HepG2 (cell line): ENCODE measurements at regions not wholly inside any gene's neighbourhood (a gene's known extent, or its start where the extent isn't known, plus 50 kb on each side); places are given as distances from the start of the nearest gene placed in this dataset.

Experiments used
- ATAC-seq: fragments of 200-7000 bp; cut with Tn5 transposase; 3 replicates; pipeline ENCODE4 v1.9.1; 2020; ENCODE audit warnings: mild to moderate bottlenecking, moderate library complexity
- BruUV-seq: library from RNA; stranded (reverse); fragments of 400-500 nt; replicated peaks from 2 replicates; lab custom pipeline; 2021; lab: Mats Ljungman, UMichigan
- CTCF ChIA-PET: fragments of 300-600 bp; formaldehyde crosslinking; extraction: SDS; loops from one replicate; lab custom pipeline; 2021; ENCODE audit warnings: low total read pairs, inconsistent platforms, low intra/inter-chr PET ratio; lab: Yijun Ruan, JAX
- POLR2A ChIA-PET: fragments of 350-600 bp; sonication (Branson Sonifier 250); formaldehyde crosslinking; loops from one replicate; lab custom pipeline; 2020; ENCODE audit warnings: antibody characterized with exemption, inconsistent platforms; lab: Yijun Ruan, JAX
- DNase-seq: peaks from one replicate; pipeline ENCODE4 v3.0.0-alpha.2; 2015; ENCODE audit warnings: low spot score
- FAIRE-seq: peaks from 3 replicates; lab custom pipeline; 2011; peaks lifted over from hg19 to GRCh38; lab: Jason Lieb, UNC
- H2AFZ ChIP-seq: one replicate; pipeline ENCODE4 v1.6.1; 2011; ENCODE audit warnings: low read length, inconsistent platforms
- H3K27ac ChIP-seq: fragments of 300-600 bp; 3 replicates; pipeline ENCODE4 v1.8.0; 2011; ENCODE audit warnings: mixed run types, mild to moderate bottlenecking, mixed read lengths, low read length, inconsistent platforms; ENCODE audit not compliant: insufficient read depth; ENCODE audit errors: extremely low read length
- H3K27me3 ChIP-seq, 2 experiments: fragments of 200-600 bp in 1 of 2; 2 replicates in 1 of 2; 3 replicates in 1 of 2; pipeline versions ENCODE4 v1.6.0 to v1.8.0; 2011; ENCODE audit warnings: low read length in 2 of 2, mild to moderate bottlenecking in 2 of 2, moderate library complexity in 2 of 2, inconsistent platforms in 1 of 2; ENCODE audit not compliant: insufficient read depth in 2 of 2, control insufficient read depth in 1 of 2
- H3K36me3 ChIP-seq, 2 experiments: fragments of 200-600 bp in 1 of 2; replicated peaks in 1 of 2; 2 replicates in 1 of 2; 3 replicates in 1 of 2; pipeline versions ENCODE4 v1.5.1 to v1.8.0; 2011; ENCODE audit warnings: low read length in 2 of 2, inconsistent platforms in 1 of 2; ENCODE audit not compliant: insufficient read depth in 2 of 2, control insufficient read depth in 1 of 2
- H3K4me1 ChIP-seq: 2 replicates; pipeline ENCODE4 v1.5.1; 2012; ENCODE audit warnings: low read length, inconsistent platforms; ENCODE audit not compliant: insufficient read depth
- H3K4me2 ChIP-seq: 2 replicates; pipeline ENCODE4 v1.6.0; 2011; ENCODE audit warnings: low read depth, low read length, inconsistent platforms
- H3K4me3 ChIP-seq, 3 experiments: fragments of 200-600 bp in 1 of 3; sonication (generic), shearing (Covaris generic) in 1 of 3; replicated peaks in 1 of 3; 2 replicates each; pipeline ENCODE4 v1.5.1; 2011 to 2016; ENCODE audit warnings: low read length in 3 of 3, inconsistent platforms in 2 of 3, low read depth in 2 of 3, mild to moderate bottlenecking in 2 of 3, control low read depth in 1 of 3, mixed read lengths in 1 of 3; ENCODE audit not compliant: insufficient read depth in 1 of 3
- H3K79me2 ChIP-seq: one replicate; pipeline ENCODE4 v1.6.1; 2011; ENCODE audit warnings: low read length, inconsistent platforms; ENCODE audit not compliant: insufficient read depth
- H3K9ac ChIP-seq: 2 replicates; pipeline ENCODE4 v1.6.0; 2011; ENCODE audit warnings: mild to moderate bottlenecking, low read depth, low read length, inconsistent platforms; ENCODE audit not compliant: insufficient read depth
- H3K9me3 ChIP-seq: 2 replicates; pipeline ENCODE4 v1.5.1; 2012; ENCODE audit warnings: mild to moderate bottlenecking, low read length
- H4K20me1 ChIP-seq: 2 replicates; pipeline ENCODE4 v1.6.0; 2011; ENCODE audit warnings: inconsistent platforms, mild to moderate bottlenecking, low read length, moderate library complexity; ENCODE audit not compliant: insufficient read depth
- ARNT ChIP-seq: fragments of 450-650 bp; IDR thresholded peaks from 2 replicates; pipeline ENCODE4 v1.6.1; 2017
- CHCHD3 ChIP-seq: sonication (generic); formaldehyde crosslinking; IDR thresholded peaks from 2 replicates; pipeline ENCODE4 v1.8.0; 2022; ENCODE audit warnings: mild to moderate bottlenecking, missing genetic modification reagents, moderate library complexity
- DNMT1 ChIP-seq: sonication (generic); formaldehyde crosslinking; IDR thresholded peaks from 2 replicates; pipeline ENCODE4 v1.5.1; 2020; ENCODE audit warnings: mild to moderate bottlenecking, missing genetic modification reagents
- ELF3 ChIP-seq: IDR thresholded peaks from 2 replicates; pipeline ENCODE4 v1.6.1; 2016; ENCODE audit warnings: missing genetic modification reagents, missing compliant biosample characterization
- ELF4 ChIP-seq: sonication (generic); formaldehyde crosslinking; IDR thresholded peaks from 2 replicates; pipeline ENCODE4 v1.5.0; 2020; ENCODE audit warnings: missing genetic modification reagents, mild to moderate bottlenecking, moderate library complexity, borderline replicate concordance
- HDAC6 ChIP-seq: fragments of 200-600 bp; sonication (generic); IDR thresholded peaks from 2 replicates; pipeline ENCODE4 v1.7.0; 2017; ENCODE audit warnings: mild to moderate bottlenecking, antibody characterized with exemption, low read length, low read depth
- HNF4G ChIP-seq, 2 experiments: sonication (generic) in 1 of 2; formaldehyde crosslinking in 1 of 2; IDR thresholded peaks; 2 replicates each; pipeline versions ENCODE4 v1.4.0 to v1.6.1; 2011 to 2020; ENCODE audit warnings: borderline replicate concordance in 2 of 2, low read depth in 2 of 2, mild to moderate bottlenecking in 2 of 2, low read length in 1 of 2, missing genetic modification reagents in 1 of 2, moderate library complexity in 1 of 2
- HOXA7 ChIP-seq: sonication (generic); formaldehyde crosslinking; IDR thresholded peaks from 2 replicates; pipeline ENCODE4 v1.8.1; 2022; ENCODE audit warnings: mild to moderate bottlenecking, missing genetic modification reagents, moderate library complexity
- REPIN1 ChIP-seq: sonication (generic); formaldehyde crosslinking; IDR thresholded peaks from 2 replicates; pipeline ENCODE4 v1.8.0; 2022; ENCODE audit warnings: missing genetic modification reagents, low read depth, mild to moderate bottlenecking, borderline replicate concordance
- TRIM24 ChIP-seq: sonication (generic); formaldehyde crosslinking; IDR thresholded peaks from 2 replicates; pipeline ENCODE4 v1.8.0; 2022; ENCODE audit warnings: mild to moderate bottlenecking, missing genetic modification reagents
- ZSCAN20 ChIP-seq: sonication (generic); formaldehyde crosslinking; IDR thresholded peaks from 2 replicates; pipeline ENCODE4 v1.4.0; 2020; ENCODE audit warnings: missing genetic modification reagents, mild to moderate bottlenecking, borderline replicate concordance
- WGBS: methylation state at CpG from one replicate; pipeline ENCODE4 v1.1.6; 2017; ENCODE audit warnings: low lambda C conversion rate; 5-methylcytosine and 5-hydroxymethylcytosine counted together
- in situ Hi-C: cut with HindIII; loops from 2 replicates; pipeline ENCODE4 v1.10.0; 2017; ENCODE audit warnings: low pct_unique_long_range_greater_than_20kb; ENCODE audit not compliant: extremely low pct_ligation_motif_present
- intact Hi-C: fragments of 100-400 bp; cut with micrococcal nuclease; formaldehyde crosslinking; loops from one replicate; pipeline ENCODE4 v1.10.0; 2022; ENCODE audit not compliant: unreplicated experiment
- TF ChIP-seq, protein P1 (sequence below): IDR thresholded peaks from 2 replicates; pipeline ENCODE4 v1.6.1; 2016; ENCODE audit warnings: low read depth, missing genetic modification reagents, missing compliant biosample characterization

- Histone ChIP-seq H3K36me3 (no peaks in the 10 kb centered on the region), H3K4me1 (no peaks in the 10 kb centered on the region)
- CTCF ChIA-PET: no interaction called here
- TF ChIP-seq ZSCAN20 (CRISPR knock-in tag) (no peak), HNF4G (IDR thresholded peaks at IDR 0.05; ENCODE audit: borderline replicate concordance, low read depth, low read length) (no peak), HNF4G (CRISPR knock-in tag; IDR thresholded peaks at IDR 0.05; ENCODE audit: borderline replicate concordance, low read depth) (no peak), TRIM24 (no peak), HOXA7 (CRISPR knock-in tag) (no peak), ELF3 (CRISPR knock-in tag) (no peak), DNMT1 (CRISPR knock-in tag) (no peak), REPIN1 (no peak), CHCHD3 (CRISPR knock-in tag) (no peak), ELF4 (CRISPR knock-in tag) (no peak), ARNT (no peak), HDAC6 (no peak)
- TF ChIP-seq, protein P1, sequence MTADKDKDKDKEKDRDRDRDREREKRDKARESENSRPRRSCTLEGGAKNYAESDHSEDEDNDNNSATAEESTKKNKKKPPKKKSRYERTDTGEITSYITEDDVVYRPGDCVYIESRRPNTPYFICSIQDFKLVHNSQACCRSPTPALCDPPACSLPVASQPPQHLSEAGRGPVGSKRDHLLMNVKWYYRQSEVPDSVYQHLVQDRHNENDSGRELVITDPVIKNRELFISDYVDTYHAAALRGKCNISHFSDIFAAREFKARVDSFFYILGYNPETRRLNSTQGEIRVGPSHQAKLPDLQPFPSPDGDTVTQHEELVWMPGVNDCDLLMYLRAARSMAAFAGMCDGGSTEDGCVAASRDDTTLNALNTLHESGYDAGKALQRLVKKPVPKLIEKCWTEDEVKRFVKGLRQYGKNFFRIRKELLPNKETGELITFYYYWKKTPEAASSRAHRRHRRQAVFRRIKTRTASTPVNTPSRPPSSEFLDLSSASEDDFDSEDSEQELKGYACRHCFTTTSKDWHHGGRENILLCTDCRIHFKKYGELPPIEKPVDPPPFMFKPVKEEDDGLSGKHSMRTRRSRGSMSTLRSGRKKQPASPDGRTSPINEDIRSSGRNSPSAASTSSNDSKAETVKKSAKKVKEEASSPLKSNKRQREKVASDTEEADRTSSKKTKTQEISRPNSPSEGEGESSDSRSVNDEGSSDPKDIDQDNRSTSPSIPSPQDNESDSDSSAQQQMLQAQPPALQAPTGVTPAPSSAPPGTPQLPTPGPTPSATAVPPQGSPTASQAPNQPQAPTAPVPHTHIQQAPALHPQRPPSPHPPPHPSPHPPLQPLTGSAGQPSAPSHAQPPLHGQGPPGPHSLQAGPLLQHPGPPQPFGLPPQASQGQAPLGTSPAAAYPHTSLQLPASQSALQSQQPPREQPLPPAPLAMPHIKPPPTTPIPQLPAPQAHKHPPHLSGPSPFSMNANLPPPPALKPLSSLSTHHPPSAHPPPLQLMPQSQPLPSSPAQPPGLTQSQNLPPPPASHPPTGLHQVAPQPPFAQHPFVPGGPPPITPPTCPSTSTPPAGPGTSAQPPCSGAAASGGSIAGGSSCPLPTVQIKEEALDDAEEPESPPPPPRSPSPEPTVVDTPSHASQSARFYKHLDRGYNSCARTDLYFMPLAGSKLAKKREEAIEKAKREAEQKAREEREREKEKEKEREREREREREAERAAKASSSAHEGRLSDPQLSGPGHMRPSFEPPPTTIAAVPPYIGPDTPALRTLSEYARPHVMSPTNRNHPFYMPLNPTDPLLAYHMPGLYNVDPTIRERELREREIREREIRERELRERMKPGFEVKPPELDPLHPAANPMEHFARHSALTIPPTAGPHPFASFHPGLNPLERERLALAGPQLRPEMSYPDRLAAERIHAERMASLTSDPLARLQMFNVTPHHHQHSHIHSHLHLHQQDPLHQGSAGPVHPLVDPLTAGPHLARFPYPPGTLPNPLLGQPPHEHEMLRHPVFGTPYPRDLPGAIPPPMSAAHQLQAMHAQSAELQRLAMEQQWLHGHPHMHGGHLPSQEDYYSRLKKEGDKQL (CRISPR knock-in tag): no peak
- TF ChIP-seq, all 625 proteins: peak for 0
- H4K20me1 ChIP-seq: no peaks in the 10 kb centered on the region
- H3K4me3 ChIP-seq: no peak overlapping the region
- H3K4me2 ChIP-seq: no peak overlapping the region
- POLR2A ChIA-PET: no interaction called here
- in situ Hi-C loops: no loop called here
- ATAC-seq: no peak
- H3K27ac ChIP-seq: no peak overlapping the region
- H3K9me3 ChIP-seq: peaks cover 27% of the 10 kb centered on the region
- H2AFZ ChIP-seq: no peak overlapping the region
- BruUV-seq: no TSS peak
- no peak overlapping the region for H3K9ac ChIP-seq
- intact Hi-C loops: no loop called here
- no peak for FAIRE-seq
- H3K79me2 ChIP-seq: no peaks in the 10 kb centered on the region
- DNase-seq: no peak
- 8% methylated on average over 4 of the region's 5 CpGs for WGBS
- H3K27me3 ChIP-seq: no peaks in the 10 kb centered on the region; a peak in 1 of 5 replicates
Observed at GRCh38 chr4:100778431-100778830, 260.6 kb upstream of the EMCN start.
